ENCODE measurements at regions not wholly inside any gene's neighbourhood (a gene's known extent, or its start where the extent isn't known, plus 50 kb on each side); places are given as distances from the start of the nearest gene placed in this dataset.
A peak's percentile ranks its signal among the peaks of the same experiment; 100 is the strongest.

GRCh38 chr5:133853646-133854365, 114.6 kb downstream of the C5orf15 start:
- DNase-seq, result no peak

DNA sequence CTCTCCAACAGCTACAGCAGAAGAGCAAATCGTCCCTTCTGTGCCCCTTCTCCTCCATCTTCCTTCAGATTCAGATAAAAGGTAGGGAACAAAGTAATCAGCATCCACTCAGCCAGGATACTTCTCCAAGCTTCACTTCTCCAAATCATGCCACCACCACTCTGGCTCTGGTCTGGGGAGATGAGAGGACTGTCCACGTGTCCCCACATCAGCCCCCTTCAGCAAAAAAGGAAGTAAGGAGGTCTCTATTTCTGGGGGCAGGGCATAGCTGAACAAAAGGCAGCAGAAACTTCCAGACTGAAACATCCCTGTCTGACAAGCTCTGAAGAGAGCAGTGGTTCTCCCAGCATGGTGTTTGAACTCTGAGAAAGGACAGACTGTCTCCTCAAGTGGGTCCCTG, 116.9 kb downstream of the C5orf15 start:
- no peak for DNase-seq

GRCh38 chr5:133850811-133851210, 117.6 kb downstream of the C5orf15 start:
- DNase-seq, result no peak

- no peak for DNase-seq
These were observed 119.3 kb downstream of the C5orf15 start for GRCh38 chr5:133849116-133849515.

GRCh38 chr5:133848341-133848811, 120.0 kb downstream of the C5orf15 start:
- peak in 1 of 2 donors; percentile 1 for DNase-seq

GRCh38 chr5:133847886-133848285, 120.5 kb downstream of the C5orf15 start:
- DNase-seq, result no peak

- no peak for DNase-seq
These were observed 121.1 kb downstream of the C5orf15 start for GRCh38 chr5:133847301-133847700.

- no peak for DNase-seq
These were observed 121.8 kb downstream of the C5orf15 start for GRCh38 chr5:133846478-133847226.

DNA sequence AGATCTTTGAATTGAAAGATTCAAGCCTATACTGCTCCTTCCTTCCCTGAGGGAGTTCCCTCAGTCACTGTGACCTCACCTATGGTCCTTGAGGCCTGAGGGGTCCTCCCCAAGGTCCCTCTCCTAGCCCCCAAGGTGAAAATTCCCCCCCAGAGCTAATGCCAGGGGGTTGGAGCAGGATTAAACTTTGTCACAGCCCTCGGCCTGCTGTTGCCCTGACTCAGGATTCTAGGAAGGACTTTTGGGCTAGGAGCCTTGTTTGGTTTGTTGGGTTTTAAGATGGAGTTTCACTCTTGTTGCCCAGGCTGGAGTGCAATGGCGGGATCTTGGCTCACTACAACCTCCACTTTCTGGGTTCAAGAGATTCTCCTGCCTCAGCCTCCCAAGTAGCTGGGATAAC, 123.2 kb downstream of the C5orf15 start:
- DNase-seq, result no peak

- DNase-seq, result no peak
These were observed 123.6 kb downstream of the C5orf15 start for GRCh38 chr5:133844836-133845235.

GRCh38 chr5:133843911-133844310, 124.5 kb downstream of the C5orf15 start:
- DNase-seq, result no peak

DNA sequence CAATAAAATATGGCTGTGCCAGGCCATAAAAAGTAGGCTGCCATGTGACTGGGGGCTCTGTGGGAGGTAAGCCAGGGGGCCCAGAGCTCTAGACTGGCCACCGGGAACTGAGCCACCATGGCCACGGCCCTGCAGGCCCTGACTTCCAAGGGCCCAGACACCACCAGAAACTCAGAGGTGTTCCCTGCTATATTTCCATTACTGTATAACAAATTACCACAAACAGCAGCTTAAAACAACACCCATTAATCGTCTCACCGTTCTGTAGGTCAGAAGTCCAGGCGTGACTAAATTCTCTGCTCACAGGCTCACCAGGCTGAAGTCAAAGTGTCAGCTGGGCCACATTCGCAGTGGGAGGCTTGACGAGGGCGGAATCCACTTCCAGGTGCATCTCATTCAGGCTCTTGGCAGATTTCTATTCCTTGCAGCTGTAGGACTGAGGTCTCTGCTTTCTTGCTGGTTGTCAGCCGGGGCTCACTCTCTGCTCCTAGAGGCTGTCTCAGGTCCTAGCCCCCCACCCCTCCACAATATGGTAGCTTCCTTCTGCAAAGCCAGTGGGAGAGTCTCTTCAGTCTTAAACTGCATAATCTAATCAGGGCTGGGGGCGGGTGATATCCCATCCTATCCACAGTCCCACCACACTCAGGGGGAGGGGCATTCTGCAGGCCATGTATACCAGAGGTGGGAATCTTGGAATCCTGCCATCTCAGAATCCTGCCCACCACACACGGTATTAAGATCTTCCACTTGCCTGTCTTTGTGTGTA, 125.4 kb downstream of the C5orf15 start:
- no peak for DNase-seq

DNA sequence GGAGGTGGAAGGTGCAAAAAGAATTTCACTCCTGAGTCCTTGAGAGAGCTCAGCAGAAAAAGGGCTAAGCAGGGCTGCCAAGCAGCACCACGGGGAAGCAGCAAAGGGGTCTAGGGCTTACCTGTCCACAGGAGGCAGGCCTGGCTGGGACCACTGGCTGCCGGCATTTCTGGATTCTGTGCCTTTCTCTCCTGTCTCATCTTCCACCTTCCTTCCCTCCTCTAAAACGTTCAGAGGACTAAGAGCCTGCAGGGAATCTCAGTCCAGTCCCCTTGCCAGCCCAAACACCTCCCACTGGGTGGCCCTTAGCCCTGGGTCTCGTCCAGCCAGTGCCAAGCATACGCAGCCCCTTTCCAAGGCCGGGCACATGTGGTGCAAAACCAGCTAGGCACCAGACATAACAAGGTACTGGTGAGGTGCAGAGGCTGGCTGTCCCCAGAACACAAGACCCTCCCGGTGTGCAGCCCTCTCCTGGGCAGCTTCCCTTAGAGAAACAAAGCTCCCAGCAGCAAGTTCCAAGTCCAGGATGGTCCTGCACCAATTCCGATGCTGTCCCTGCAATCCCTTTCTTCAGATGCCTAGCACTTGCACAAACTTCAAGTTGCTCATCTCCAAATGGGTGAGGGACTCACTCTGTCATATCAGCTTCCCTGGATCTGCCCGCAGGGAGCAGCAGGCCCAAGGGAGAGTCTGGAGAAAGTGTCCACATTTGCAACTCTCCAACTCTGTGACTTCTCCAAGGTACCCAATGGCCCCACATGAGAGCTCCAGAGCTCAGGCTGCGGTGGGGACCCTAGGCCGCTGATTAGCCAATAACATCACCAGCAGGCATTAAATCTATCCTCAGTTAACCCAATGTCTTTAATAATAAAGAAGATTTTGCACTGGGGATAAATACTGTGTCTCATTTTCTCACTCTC, 126.3 kb downstream of the C5orf15 start:
- DNase-seq, result no peak

GRCh38 chr5:133840168-133840567, 128.3 kb downstream of the C5orf15 start:
- DNase-seq, result no peak

- DNase-seq, result no peak
These were observed 128.7 kb downstream of the C5orf15 start for GRCh38 chr5:133839721-133840120.

DNA sequence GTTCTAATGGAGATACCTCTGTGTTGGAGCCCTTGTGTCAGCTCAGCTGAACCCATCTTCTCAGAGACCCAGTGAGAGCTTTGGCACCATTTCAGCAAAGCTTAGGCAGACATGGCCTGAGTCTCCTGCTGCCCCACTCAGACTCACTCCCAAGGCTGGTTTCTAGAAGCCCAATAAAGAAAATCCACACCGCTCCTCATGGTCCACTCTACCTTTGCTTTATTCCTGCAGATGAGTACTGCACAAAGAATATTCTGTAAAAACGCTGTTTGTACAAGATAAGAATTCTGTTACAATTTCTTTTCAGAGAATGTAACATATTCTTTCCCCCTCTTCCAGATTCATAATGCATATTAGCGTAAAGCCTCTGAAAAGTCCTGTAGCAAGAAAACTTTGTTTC, 129.3 kb downstream of the C5orf15 start:
- no peak for DNase-seq

- no peak for DNase-seq
These were observed 130.1 kb downstream of the C5orf15 start for GRCh38 chr5:133838286-133838685.

GRCh38 chr5:133831491-133832224, 136.8 kb downstream of the C5orf15 start:
- DNase-seq, result no peak

- DNase-seq, result no peak
These were observed 137.5 kb downstream of the C5orf15 start for GRCh38 chr5:133830911-133831310.

DNA sequence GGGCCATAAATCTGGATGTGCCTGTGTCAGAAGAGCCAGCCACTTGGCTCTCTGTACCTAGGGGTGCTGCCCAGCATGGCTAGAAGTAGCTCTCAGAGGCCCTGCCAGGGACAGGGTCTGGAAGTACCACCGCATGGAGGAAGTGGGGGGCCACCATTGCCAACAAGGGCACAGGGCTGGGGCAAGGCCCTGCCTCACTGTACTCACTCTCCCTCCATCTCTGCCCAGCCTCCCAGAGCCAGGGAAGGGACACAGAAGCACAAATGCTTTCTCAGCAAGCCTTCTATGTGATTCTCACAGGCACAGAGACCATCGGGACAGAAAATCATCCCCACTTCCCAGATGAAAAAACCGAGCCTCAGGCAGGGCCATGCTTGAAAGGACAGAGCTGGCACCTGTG, 138.1 kb downstream of the C5orf15 start:
- no peak for DNase-seq

DNA sequence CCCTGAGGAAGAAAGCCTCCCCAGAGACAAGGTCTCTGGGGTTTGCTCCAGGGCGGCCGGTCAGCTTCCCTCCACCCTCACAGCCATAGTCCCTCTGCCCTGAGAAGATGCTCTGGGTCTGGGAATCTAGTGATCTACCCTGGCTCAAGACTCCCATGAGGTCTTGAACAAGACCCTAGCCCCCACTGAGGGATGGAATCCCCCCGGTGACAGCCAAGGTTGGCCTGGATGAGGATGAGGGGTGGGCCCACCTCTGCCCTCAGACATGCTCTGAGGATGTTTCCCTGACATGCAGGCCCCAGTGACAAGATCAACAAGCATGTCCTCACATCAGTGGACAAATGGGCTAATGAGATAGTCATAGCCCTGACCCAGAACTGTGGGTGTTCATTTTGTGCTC, 138.6 kb downstream of the C5orf15 start:
- no peak for DNase-seq

- no peak for DNase-seq
These were observed 139.7 kb downstream of the C5orf15 start for GRCh38 chr5:133828722-133829121.
